HuH-7.5 (cell line): ENCODE measurements at regions not wholly inside any gene's neighbourhood (a gene's known extent, or its start where the extent isn't known, plus 50 kb on each side); places are given as distances from the start of the nearest gene placed in this dataset.
"Not testable (repeated sequence)": the region's sequence is repeated elsewhere in the genome, so short reads cannot be mapped to it uniquely, and the experiment has no call there.

Experiments
- DNase-seq: peaks from one replicate; pipeline ENCODE4 v3.0.0; 2011; ENCODE audit warnings: low spot score

DNA sequence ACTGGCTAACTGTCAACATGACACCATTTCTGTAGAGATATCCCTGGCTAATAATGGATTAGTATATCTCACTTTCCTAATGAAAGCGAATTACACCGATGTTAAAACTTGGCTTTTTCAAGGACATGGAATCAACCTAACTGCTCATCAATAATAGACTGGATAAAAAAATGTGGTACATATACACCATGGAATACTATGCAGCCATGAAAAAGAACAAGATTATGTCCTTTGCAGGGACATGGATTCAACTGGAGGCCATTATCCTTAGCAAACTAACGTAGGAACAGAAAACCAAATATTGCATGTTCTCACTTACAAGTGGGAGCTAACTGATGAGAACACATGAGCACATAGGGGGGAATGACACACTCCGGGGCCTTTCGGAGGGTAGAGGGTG lies 62.6 kb downstream of the ZIC1 start:
- DNase-seq: no peak

DNA sequence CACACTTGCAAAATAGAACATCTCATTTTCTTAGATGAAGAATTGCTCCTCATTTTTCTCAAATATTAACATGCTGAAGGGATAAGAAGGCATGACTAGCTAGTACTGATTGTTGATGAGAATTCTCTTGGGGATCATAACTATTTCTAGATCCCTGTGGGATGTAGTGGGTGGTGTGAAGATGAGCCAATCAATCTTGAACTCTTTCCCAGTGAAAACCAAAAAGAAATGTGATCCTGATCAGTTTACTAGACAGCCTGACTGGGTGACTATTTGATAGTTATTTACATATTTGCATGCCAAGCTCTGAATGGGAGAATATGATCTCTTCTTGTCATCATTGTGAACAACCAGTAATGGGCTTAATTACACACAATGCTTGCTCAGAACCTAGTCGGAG lies 63.7 kb downstream of the ZIC1 start:
- DNase-seq: no peak

DNA sequence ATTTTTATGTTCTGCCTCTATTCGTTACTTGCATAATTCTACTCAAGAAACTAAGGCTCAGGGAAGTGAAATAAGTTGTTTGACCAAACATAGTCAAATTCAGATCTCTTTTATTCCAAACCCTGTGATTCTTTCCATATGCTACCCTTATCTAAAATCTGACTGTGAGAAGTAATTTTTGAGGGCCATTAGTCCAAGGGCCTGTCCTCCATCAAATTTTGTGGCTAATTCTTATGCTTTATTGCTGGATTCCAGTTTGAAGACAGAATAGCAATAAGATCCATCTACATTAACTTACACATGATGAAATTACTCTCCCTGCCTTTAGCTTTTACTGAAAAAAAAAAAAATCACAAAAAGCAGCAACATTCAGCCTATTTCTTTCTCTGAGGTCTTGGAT lies 74.0 kb downstream of the ZIC1 start:
- DNase-seq: no peak

DNA sequence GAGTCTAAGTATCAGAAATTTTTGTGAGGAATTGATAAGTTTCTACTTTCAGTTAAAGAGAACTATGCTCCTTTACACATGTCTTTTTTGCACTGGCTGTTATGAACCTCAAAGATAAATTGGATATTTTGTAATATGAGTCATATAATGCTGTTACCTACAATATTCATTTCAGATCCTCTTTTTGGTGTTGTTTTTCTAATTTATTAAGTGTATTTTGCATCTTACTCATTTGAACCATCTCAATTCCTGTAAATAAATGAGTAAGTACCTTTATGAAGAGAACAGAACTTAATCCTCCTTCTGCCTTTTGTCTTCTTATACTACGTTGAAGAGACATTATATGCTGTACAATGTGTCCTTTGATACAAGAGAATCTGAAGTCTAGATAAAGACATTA lies 74.4 kb downstream of the ZIC1 start:
- no peak for DNase-seq

DNA sequence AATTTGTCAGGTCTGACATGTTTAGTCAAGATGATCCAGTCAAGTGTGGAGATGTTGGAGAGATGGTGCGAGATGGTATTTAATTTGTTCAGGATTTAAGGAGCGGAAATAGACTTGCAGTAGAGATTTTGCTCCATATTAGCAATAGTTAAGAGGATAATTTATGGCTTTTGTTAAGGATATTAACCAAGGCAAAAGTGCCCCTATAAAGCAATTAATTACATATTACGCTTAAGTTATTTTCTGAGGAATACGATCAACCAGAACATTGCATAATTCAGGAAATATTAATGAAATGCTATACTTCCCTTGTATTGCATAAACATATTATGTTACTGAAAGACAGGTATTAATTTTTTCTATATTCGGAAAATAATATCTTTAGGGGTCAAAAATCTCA lies 83.9 kb downstream of the ZIC1 start:
- no peak for DNase-seq

DNA sequence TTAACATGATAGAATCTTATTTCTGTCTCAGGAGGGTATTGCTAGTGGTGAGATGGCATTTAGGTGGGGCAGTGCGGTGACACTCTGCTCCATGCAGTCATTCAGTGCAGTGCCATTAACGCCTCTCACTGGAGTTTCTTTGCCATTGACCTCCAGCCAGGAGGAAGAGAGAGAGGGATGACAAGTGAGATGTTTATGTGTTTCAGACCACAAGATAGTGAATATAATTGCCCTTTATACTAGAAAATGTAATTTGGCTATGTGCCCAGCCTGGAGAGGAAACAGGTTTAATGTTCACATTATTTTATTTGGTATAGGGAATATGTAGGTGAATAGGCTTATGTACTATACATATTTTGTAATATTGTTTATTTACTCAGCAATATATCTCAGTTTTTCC lies 84.5 kb downstream of the ZIC1 start:
- no peak for DNase-seq

DNA sequence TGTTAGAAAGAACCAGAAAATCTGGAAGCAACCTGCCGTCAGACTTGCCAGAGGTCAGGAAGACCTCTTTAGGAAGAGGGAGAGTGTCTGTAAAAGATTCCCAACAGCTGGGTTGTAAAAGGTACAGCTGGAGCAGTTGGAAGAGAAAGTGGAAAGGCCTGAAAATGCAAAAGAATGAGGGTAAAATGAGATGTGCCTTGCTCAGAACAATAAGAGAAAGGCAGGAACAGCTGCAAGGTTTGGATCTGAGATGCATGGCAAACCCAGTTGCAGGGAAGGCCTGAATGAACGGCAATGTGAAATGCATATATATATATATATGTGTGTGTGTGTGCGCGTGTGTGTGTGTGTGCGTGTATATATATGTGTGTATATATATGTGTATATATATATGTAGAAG lies 88.1 kb downstream of the ZIC1 start:
- no peak for DNase-seq

DNA sequence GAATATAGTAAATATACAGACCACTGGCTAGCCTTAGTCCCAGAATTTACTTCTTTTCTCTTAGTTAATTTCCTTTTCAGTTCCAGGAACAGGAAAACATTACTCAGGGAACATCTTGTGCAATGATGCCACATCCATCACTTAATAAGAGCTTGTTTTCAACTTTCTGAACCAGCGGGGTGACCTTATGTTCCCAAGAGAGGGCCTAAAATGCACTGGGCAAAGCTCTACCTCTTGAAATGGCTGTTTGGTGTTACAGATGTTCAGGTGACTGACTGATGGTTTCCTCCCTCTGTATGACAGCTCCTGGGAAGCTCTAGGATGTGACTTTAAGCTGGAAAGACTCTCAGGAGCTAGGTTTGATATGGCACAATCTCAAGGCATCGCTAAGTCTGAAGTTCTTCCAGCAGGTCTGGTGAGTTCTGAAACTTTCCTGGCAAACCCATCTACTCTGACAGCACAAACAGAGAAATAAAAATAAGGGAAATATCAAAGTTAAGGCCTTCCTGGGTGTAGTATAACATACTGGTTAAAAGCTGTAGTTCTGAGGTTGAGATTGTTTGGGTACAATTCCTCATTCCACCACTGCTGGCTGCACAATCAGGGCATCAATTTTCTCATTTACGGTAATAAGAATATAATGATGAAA lies 98.6 kb downstream of the ZIC1 start:
- no peak for DNase-seq

DNA sequence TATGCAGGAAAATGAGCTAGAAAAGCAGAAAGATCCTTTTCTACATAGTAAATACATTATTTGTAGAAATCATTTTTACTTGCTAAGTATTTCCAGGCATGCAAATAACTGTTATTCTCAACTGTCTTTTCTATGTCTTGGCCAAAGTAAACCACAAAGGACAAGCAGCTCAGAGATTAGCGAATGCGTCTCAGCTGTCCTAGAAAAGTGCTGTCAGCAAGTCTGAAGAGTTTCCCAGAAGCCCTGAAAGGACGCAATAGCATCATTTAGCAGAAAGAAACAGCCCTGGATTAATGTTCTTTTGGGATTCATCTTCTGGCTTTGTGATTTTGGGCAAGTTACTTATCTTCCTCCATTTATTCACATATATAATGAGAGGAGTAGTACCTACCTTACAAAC lies 100.3 kb downstream of the ZIC1 start:
- DNase-seq: no peak

DNA sequence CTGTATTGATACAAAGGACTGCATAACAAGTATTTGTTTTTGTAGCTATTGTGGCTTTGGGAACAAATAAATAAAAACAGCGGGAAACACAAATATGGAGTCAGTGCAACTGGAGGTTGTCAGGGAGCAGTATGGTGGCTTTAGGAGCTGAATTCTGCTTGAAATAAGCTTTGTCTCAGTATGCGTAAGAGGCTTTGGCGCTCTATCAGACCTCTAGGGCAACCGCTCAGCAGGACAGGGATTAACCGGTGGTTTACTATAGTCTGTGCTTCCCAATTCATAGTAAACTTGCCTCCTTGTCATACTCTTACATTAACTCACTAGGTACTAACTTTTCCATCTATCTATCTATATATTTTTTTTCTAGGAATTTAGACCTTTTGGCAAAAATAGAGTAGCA lies 104.6 kb downstream of the ZIC1 start:
- no peak for DNase-seq

DNA sequence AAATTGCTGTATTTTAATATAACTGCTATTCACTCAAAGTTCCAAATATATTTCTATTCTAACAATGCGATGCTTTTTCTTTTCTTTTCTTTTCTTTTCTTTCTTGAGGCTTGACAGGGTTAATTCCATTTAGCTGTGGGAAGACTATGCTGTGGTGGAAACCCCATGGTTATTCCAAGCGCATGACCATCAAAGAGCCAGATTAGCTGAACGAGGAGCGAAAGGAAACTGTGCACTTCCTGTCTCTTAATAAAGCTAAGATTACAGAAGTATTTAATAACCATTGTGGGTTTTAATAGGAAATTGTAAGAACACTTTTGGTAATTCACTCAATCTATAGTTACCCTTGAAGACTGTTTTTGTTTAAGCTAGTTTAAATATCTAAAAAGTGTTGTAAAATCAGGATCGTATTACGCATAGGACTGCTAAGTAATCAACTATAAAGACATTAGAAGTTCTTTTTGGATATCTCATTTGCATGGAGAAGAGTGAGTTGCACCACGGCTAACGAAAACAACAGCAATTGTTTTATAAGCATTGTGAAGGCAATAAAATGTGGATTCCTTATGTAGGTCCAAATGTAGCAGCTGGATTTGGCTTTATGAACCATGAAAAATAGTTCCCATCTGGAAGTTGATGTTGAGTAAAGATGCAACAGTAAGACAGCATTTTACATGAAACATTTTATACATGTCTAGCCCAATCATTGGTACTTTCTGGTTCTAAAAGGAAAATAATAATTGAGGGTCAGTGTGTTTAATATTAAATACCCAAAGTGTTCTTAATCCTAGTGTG lies 105.4 kb downstream of the ZIC1 start:
- no peak for DNase-seq

DNA sequence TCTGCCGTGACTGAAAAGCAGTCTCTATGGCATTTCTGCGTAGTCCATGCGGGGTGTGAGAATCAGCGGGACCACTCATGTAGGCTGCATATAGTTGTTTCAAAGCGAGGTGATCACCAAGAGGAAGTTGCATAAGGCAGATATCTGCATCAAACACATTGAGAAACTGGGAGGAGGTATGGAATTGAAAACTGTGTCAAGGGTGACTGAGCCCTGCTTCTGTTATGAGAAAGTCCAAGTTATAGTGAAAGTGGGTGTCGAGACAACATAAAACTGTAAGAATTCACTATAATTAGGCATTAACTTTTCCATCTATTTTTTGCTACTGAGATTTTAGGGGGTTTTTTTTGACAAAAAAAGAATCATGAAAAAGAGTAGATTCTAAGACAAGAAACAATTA lies 109.3 kb downstream of the ZIC1 start:
- no peak for DNase-seq

DNA sequence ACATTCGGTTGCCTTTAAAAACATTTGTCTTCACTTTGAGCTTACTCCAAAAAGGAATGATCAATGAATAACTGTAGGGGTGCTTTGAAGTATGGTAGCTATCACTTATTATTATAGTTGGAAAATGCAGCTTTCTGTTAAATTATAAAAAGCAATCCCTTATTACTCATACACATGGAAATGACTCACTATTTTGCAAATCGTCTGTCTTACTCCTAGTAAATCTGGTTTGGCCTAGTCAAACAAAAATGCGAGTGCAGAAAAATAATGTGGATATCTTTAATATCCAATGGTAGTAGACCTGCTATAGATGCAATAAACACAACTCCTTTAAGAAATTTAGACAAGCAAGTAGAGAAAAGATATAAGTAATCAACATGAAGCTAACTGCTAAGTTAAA lies 112.5 kb downstream of the ZIC1 start:
- no peak for DNase-seq

DNA sequence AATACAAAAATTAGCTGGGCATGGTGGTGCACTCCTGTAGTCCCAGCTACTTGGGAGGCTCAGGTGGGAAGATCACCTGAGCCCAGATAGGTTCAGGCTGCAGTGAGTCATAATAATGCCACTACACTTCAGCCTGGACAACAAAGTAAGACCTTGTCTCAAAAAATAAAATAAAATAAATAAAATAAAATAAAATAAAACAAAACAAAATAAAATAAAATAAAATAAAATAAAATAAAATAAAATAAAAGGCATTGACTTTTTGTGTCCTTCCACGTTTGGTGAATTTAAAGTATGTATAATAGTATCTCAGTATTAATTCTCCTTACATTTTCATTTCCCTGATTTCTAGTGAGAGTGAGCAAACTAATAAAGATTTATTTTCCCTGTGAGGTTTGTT lies 113.6 kb downstream of the ZIC1 start:
- not testable (repeated sequence) for DNase-seq

DNA sequence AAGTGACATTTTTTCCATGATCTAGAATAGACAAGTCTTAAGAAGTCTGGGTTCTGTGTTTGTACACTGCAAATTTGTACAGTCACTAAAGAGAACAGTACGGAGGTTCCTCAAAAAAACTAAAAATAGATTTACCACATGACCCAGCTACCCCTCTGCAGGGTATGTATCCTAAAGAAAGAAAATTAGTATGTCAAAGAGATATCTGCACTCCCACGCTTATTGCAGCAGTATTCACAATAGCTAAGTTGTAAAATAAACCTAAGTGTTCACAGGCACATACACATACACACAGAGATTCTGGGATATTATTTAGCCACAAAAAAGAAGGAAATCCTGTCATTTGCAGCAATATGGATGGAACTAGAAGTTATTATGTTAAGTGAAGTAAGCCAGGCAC lies 120.4 kb downstream of the ZIC1 start:
- no peak for DNase-seq

DNA sequence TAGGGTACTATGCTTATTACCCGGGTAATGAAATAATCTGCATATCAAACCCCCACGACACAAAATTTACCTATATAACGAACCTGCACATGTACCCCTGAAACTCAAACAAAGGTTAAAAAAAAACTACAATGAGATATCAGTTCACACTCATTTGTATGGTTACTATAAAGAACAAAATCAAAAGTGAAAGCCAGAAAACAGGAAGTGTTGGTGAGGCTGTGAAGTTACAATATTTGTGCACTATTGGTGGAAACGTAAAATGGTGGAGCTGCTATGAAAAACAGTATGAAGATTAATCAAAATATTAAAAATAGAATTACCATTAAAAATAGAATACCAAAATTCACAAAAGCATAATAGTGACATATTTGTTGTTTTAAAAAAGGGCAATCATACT lies 128.9 kb downstream of the ZIC1 start:
- DNase-seq: no peak

DNA sequence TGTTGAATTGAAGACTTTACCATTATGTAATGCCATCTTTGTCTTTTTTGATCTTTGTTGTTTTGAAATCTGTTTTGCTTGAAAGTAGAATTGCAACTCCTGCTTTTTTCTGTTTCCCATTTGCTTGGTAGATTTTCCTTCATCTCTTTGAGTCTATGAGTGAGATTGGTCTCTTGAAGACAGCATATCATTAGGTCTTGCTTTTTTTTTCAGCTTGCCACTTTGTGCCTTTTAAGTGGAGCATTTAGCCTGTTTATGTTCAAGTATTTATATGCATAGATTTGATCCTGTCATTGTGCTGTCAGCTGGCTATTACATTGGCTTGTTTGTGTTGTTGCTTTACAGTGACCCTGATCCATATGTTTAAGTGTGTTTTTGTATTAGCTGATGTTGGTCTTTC lies 131.8 kb downstream of the ZIC1 start:
- no peak for DNase-seq

DNA sequence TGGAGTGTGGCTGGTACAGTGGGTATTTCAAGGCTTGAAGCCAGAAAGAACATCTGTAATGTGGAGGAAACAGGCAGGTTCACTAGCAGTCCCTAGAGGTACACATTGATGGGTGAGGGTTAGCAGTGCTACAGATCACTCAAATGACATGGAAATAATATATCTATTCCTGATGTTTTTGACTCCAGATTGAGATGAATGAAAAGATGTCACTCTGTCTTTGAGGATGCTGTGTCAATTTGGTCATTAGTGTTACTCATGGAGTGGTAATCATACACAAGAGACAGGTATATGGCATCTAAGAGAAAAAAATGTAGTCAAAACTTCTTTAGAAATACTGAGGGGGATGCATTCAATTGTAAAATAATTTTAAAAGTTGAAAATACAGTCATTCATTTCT lies 135.1 kb downstream of the ZIC1 start:
- no peak for DNase-seq

DNA sequence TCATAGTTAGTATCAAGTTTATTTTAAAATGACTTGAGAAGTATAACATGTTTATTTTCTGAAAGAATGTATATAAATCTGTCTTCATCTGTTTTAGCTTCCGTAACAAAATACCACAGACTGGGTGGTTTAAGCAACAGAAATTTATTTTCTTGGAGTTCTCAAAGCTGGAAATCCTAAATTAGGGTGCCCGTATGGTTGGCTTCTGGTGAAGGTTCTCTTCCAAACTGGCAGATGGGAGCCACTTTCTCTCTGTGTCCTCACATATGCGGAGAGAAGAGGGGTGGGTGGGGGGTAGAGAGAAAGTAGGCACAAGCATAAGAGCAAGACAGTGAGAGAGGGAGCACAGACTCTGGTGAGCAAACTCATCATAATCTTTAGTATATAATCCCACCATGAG lies 142.3 kb downstream of the ZIC1 start:
- DNase-seq: no peak

DNA sequence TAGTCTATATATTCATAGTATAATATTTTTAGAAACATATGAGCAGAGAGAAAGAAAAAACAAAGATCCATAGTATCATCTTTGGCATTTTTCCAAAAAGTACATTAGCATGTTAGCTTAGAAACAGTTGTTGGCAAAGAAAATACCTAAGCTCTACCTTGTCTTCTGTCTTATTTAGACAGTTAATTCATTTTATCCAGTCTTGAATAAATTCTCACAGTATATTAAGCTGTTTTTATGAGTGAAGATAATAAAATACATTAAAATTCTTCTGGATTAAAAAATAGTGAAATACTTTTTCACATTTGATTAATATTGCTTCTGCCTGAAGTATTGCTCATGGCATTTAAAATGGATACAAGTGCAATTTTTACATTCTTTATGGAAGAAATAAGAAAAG lies 145.2 kb downstream of the ZIC1 start:
- no peak for DNase-seq

DNA sequence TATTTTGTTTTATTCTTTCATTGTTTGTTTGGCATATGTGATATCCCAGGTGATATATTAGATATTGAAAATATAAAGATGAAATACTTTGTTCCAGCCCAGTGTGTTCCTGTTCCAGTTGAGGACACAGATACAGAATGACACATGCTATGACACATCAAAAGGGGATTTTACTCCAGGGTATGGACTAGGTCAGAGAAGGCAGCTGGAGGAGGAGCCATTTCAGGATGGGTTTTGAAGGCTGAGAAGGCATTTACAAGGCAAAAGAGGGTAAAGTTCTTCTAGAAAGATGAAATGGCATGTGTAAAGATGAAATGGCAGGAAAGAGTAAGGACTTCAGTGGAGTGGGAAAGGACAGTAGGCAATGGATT lies 163.8 kb downstream of the ZIC1 start:
- no peak for DNase-seq

DNA sequence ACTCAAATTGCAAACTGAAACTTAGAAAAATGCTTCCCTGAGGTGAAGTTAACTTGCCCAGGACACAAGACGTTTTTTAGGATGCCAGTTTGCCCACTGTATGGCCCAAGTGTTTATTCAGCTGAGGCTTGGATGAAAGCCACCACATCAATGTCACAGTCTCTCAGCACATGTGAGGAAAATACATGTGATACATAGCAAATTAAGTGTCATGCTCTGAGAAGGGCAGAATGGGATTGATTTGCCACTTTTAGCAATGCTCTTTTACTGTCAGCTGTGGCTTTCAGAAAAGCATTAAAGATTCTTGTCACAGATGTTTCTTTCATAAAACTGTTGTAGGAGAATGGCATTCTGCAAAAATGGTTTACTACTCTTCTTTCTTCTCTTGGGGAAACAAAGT lies 165.5 kb downstream of the ZIC1 start:
- no peak for DNase-seq

DNA sequence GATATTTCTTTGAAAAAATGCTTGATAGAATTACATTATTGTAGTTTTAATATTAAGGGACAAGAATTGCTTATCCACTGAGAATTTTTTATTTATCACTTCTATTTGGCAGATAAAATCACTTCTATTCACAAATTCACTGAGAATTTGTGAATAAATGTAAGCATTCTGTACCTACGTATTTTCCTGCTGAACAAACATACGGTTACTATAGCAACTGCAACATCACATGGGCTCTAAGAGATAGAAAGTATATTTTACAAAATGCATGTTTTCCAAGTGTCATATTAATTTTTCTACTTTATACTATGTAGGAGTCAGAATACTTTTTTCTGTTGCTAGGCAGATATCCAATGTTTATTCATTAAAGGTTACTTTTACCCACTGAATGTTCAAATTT lies 166.2 kb downstream of the ZIC1 start:
- DNase-seq: no peak

DNA sequence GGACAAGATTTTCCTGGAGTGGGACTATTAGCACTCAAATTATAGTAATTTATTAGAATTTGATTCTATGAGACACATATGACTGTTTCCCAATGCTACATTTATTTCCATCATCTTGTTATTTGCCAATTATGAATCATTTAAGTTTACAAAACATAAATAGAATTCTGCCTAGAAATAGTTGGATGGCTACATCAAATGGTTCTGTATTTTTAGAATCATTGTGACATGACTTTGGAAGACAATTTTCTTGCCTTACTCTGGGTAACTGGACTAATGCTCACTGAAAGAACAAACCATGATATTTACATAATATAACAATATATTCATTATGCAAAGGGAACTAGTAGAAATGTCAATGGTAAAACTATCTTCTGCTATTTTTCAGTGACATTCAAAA lies 173.5 kb downstream of the ZIC1 start:
- DNase-seq: no peak
